IMR-90 (cell line): ENCODE measurements at regions not wholly inside any gene's neighbourhood (a gene's known extent, or its start where the extent isn't known, plus 50 kb on each side); places are given as distances from the start of the nearest gene placed in this dataset.
A peak's percentile ranks its signal among the peaks of the same experiment; 100 is the strongest.
"Not testable (repeated sequence)": the region's sequence is repeated elsewhere in the genome, so short reads cannot be mapped to it uniquely, and the experiment has no call there.

Experiments used
- ATAC-seq: fragments of 200-7000 bp; cut with Tn5 transposase; 2 replicates; pipeline ENCODE4 v1.9.1; 2020; ENCODE audit warnings: low read depth, mild to moderate bottlenecking, moderate library complexity
- BruUV-seq: library from RNA; stranded (reverse); fragments of 400-500 nt; replicated peaks from 2 replicates; lab custom pipeline; 2021; lab: Mats Ljungman, UMichigan
- CTCF ChIA-PET: fragments of 300-600 bp; formaldehyde crosslinking; extraction: SDS; loops from one replicate; lab custom pipeline; 2021; ENCODE audit warnings: antibody characterized with exemption; lab: Yijun Ruan, JAX
- POLR2A ChIA-PET: fragments of 300-600 bp; sonication (Branson Sonifier 250); formaldehyde crosslinking; loops from one replicate; lab custom pipeline; 2022; ENCODE audit warnings: antibody characterized with exemption; ENCODE audit not compliant: unreplicated experiment; lab: Charles Lee
- DNase-seq: peaks from one replicate; pipeline ENCODE4 v3.0.0; 2013
- H2AFZ ChIP-seq: replicated peaks from 2 replicates; pipeline ENCODE3; 2013; ENCODE audit warnings: low read length, mild to moderate bottlenecking; ENCODE audit not compliant: poor library complexity
- H2AK5ac ChIP-seq: 2 replicates; pipeline ENCODE4 v1.6.1; 2013; ENCODE audit warnings: low read depth, low read length, inconsistent platforms
- H2AK9ac ChIP-seq: replicated peaks from 2 replicates; pipeline ENCODE3; 2013; ENCODE audit warnings: mild to moderate bottlenecking, low read depth, low read length, moderate library complexity; ENCODE audit not compliant: poor library complexity
- H2BK120ac ChIP-seq: 2 replicates; pipeline ENCODE4 v1.6.1; 2013; ENCODE audit warnings: low read depth, low read length, inconsistent platforms
- H2BK15ac ChIP-seq: 3 replicates; pipeline ENCODE4 v1.6.1; 2013; ENCODE audit warnings: low read depth, low read length, inconsistent platforms
- H2BK20ac ChIP-seq: 2 replicates; pipeline ENCODE4 v1.6.1; 2013; ENCODE audit warnings: low read depth, mild to moderate bottlenecking, inconsistent platforms, low read length, moderate library complexity
- H2BK5ac ChIP-seq: 2 replicates; pipeline ENCODE4 v1.6.1; 2013; ENCODE audit warnings: mild to moderate bottlenecking, low read depth, low read length, inconsistent platforms; ENCODE audit not compliant: poor library complexity, severe bottlenecking
- H3K14ac ChIP-seq: replicated peaks from 2 replicates; pipeline ENCODE4 v1.6.1; 2013; ENCODE audit warnings: low read depth, low read length, inconsistent platforms
- H3K18ac ChIP-seq: 2 replicates; pipeline ENCODE4 v1.6.1; 2013; ENCODE audit warnings: low read depth, low read length, control low read depth
- H3K23ac ChIP-seq: 2 replicates; pipeline ENCODE4 v1.6.1; 2013; ENCODE audit warnings: low read depth, low read length, inconsistent platforms
- H3K27ac ChIP-seq: 2 replicates; pipeline ENCODE4 v1.5.1; 2013; ENCODE audit warnings: mild to moderate bottlenecking, control low read depth, low read length; ENCODE audit not compliant: insufficient read depth
- H3K27me3 ChIP-seq: 2 replicates; pipeline ENCODE4 v1.6.1; 2013; ENCODE audit warnings: low read length; ENCODE audit not compliant: control insufficient read depth, insufficient read depth
- H3K36me3 ChIP-seq: 2 replicates; pipeline ENCODE4 v1.6.1; 2013; ENCODE audit warnings: low read length, mixed read lengths; ENCODE audit not compliant: control insufficient read depth, insufficient read depth
- H3K4ac ChIP-seq: 2 replicates; pipeline ENCODE4 v1.6.1; 2013; ENCODE audit warnings: low read depth, low read length, inconsistent platforms
- H3K4me1 ChIP-seq: 2 replicates; pipeline ENCODE4 v1.6.1; 2013; ENCODE audit warnings: low read length, mixed read lengths; ENCODE audit not compliant: control insufficient read depth, insufficient read depth
- H3K4me2 ChIP-seq: 2 replicates; pipeline ENCODE4 v1.6.1; 2013; ENCODE audit warnings: low read depth, mild to moderate bottlenecking, control low read depth, low read length, moderate library complexity
- H3K4me3 ChIP-seq: 2 replicates; pipeline ENCODE4 v1.5.1; 2013; ENCODE audit warnings: low read depth, mild to moderate bottlenecking, control low read depth, low read length, moderate library complexity; ENCODE audit not compliant: insufficient read depth
- H3K56ac ChIP-seq: 2 replicates; pipeline ENCODE4 v1.6.1; 2013; ENCODE audit warnings: low read length, inconsistent platforms; ENCODE audit not compliant: insufficient read depth; ENCODE audit errors: extremely low read depth
- H3K79me1 ChIP-seq, 2 experiments: 2 replicates each; pipeline ENCODE4 v1.6.1; 2013; ENCODE audit warnings: low read length in 2 of 2, inconsistent platforms in 1 of 2, low read depth in 1 of 2
- H3K9ac ChIP-seq: 2 replicates; pipeline ENCODE4 v1.6.1; 2013; ENCODE audit warnings: low read depth, low read length, control low read depth
- H3K9me1 ChIP-seq: 2 replicates; pipeline ENCODE4 v1.6.1; 2013; ENCODE audit warnings: low read length, inconsistent platforms; ENCODE audit not compliant: insufficient read depth
- H3K9me3 ChIP-seq: 2 replicates; pipeline ENCODE4 v1.6.1; 2013; ENCODE audit warnings: low read length; ENCODE audit not compliant: control insufficient read depth, insufficient read depth
- H4K20me1 ChIP-seq: 2 replicates; pipeline ENCODE4 v1.6.1; 2013; ENCODE audit warnings: low read length, inconsistent platforms; ENCODE audit not compliant: insufficient read depth
- H4K5ac ChIP-seq: 2 replicates; pipeline ENCODE4 v1.6.1; 2013; ENCODE audit warnings: mild to moderate bottlenecking, low read depth, low read length, control low read depth
- H4K8ac ChIP-seq, 2 experiments: 2 replicates each; pipeline ENCODE4 v1.6.1; 2013; ENCODE audit warnings: low read depth in 2 of 2, low read length in 2 of 2, control low read depth in 1 of 2, inconsistent platforms in 1 of 2
- H4K91ac ChIP-seq: 2 replicates; pipeline ENCODE4 v1.6.1; 2013; ENCODE audit warnings: low read depth, low read length, inconsistent platforms; ENCODE audit not compliant: insufficient read depth
- CEBPB ChIP-seq: IDR thresholded peaks from 2 replicates; pipeline ENCODE4 v1.6.1; 2012; ENCODE audit warnings: low read depth, low read length, improper control_type of control experiment
- ELK1 ChIP-seq: fragments of 150-350 bp; IDR thresholded peaks from 2 replicates; pipeline ENCODE4 v1.6.1; 2016; ENCODE audit warnings: low read depth, mild to moderate bottlenecking, low read length, moderate library complexity, borderline replicate concordance
- FOS ChIP-seq: fragments of 150-350 bp; IDR thresholded peaks from 2 replicates; pipeline ENCODE4 v1.6.1; 2016; ENCODE audit warnings: low read depth, low read length
- MXI1 ChIP-seq: IDR thresholded peaks from 2 replicates; pipeline ENCODE4 v1.6.1; 2012; ENCODE audit warnings: low read depth, mild to moderate bottlenecking, low read length, moderate library complexity, borderline replicate concordance
- SMC3 ChIP-seq: fragments of 150-350 bp; IDR thresholded peaks from 2 replicates; pipeline ENCODE4 v1.6.1; 2016; ENCODE audit warnings: low read depth, mild to moderate bottlenecking, antibody characterized with exemption, low read length, moderate library complexity
- WGBS, 2 experiments: methylation state at CpG; one replicate each; pipeline versions ENCODE4 v1.1.5 to v1.1.7; 2013; ENCODE audit warnings: missing lambda C conversion rate in 2 of 2; ENCODE audit not compliant: insufficient read length in 1 of 2; ENCODE audit errors: extremely low coverage in 2 of 2; 5-methylcytosine and 5-hydroxymethylcytosine counted together
- dilution Hi-C: fragments of 300-500 bp; cut with HindIII; formaldehyde crosslinking; loops from one replicate; pipeline ENCODE4 v1.14.3; 2018; ENCODE audit warnings: low sequenced_read_pairs; ENCODE audit not compliant: unreplicated experiment
- in situ Hi-C: fragments of 300-500 bp; cut with MboI; formaldehyde crosslinking; loops from 3 replicates; pipeline ENCODE4 v1.14.3; 2019; ENCODE audit warnings: low sequenced_read_pairs, inconsistent platforms, mixed read lengths
- intact Hi-C: fragments of 100-400 bp; cut with micrococcal nuclease; formaldehyde crosslinking; loops from 2 replicates; pipeline ENCODE4 v1.10.0; 2022

GRCh38 chr2:40668425-40668824, 216.5 kb upstream of the SLC8A1 start:
- no peak overlapping the region for H4K5ac ChIP-seq
- no peak overlapping the region for H2BK5ac ChIP-seq
- H3K4ac ChIP-seq: no peak overlapping the region
- no peak overlapping the region for H3K4me2 ChIP-seq
- no TSS peak for BruUV-seq
- H2AK5ac ChIP-seq: no peak overlapping the region
- H3K18ac ChIP-seq: no peak overlapping the region
- no peak overlapping the region for H3K14ac ChIP-seq
- no peak overlapping the region for H4K91ac ChIP-seq
- H2BK120ac ChIP-seq: no peak overlapping the region
- no peak overlapping the region for H2BK15ac ChIP-seq
- H3K36me3 ChIP-seq: no peaks in the 10 kb centered on the region
- DNase-seq: peak; percentile 4
- no peaks in the 10 kb centered on the region for H3K9me1 ChIP-seq
- no peaks in the 10 kb centered on the region for H4K20me1 ChIP-seq
- H2BK20ac ChIP-seq: no peak overlapping the region
- H3K27me3 ChIP-seq: no peaks in the 10 kb centered on the region
- no peak overlapping the region for H3K56ac ChIP-seq
- POLR2A ChIA-PET: no interaction called here
- H3K9me3 ChIP-seq: no peaks in the 10 kb centered on the region
- no peak overlapping the region for H3K27ac ChIP-seq
- in situ Hi-C loops: no loop called here
- CTCF ChIA-PET: interaction anchor here (0.6 kb wide), 1 partner anchor 550 kb away, joined by 3 read pairs; no protein-coding TSS in a partner anchor
- intact Hi-C loops: no loop called here
- no CpG with 5 or more reads among the region's 3 CpGs for WGBS, 2 experiments
- no peak overlapping the region for H4K8ac ChIP-seq
- no peak overlapping the region for H3K9ac ChIP-seq
- TF ChIP-seq SMC3 (no peak), FOS (no peak), MXI1 (no peak), ELK1 (no peak), CEBPB (peak; percentile 87)
- H3K4me1 ChIP-seq: no peaks in the 10 kb centered on the region
- dilution Hi-C loops: no loop called here
- no peak overlapping the region for H3K4me3 ChIP-seq
- ATAC-seq: no peak
- H3K23ac ChIP-seq: no peak overlapping the region
- no peaks in the 10 kb centered on the region for H3K79me1 ChIP-seq
- no peak overlapping the region for H2AFZ ChIP-seq
- H2AK9ac ChIP-seq: no peak overlapping the region

DNA sequence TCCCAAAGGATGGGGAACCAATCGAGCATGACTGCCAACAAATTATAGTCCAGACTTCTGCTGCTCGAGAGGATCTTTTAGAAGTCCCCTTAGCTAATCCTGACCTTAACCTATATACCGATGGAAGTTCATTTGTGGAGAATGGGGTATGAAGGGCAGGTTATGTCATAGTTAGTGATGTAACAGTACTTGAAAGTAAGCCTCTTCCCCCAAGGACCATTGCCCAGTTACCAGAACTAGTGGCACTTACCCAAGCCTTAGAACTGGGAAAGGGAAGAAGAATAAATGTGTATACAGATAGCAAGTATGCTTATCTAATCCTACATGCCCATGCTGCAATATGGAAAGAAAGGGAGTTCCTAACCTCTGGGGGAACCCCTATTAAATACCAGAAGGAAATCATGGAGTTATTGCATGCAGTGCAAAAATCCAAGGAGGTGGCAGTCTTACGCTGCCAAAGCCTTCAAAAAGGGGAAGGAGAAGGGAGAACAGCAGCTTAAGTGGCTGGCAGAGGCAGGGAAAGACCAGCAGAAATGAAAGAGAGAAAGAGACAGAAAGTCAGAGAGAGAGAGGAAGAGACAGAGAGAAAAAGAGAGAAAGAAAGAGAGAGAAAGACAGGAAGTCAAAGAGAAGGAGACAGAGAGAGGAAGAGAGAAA, 224.4 kb upstream of the SLC8A1 start:
- WGBS, 2 experiments: 60% methylated on average over 1 of the region's 4 CpGs; no CpG with 5 or more reads in 1 of the 2 experiments
- H2BK15ac ChIP-seq, H3K9ac ChIP-seq, H3K56ac ChIP-seq, BruUV-seq, H3K14ac ChIP-seq, H4K20me1 ChIP-seq, CTCF ChIA-PET, H2BK5ac ChIP-seq, H3K4ac ChIP-seq, intact Hi-C loops, H4K91ac ChIP-seq, H2AK9ac ChIP-seq, H4K8ac ChIP-seq, H2AK5ac ChIP-seq, POLR2A ChIA-PET, H3K27ac ChIP-seq, H3K18ac ChIP-seq, H3K27me3 ChIP-seq, H3K4me2 ChIP-seq, H3K4me1 ChIP-seq, H3K4me3 ChIP-seq, ATAC-seq, H3K23ac ChIP-seq, H2BK120ac ChIP-seq, in situ Hi-C loops, H3K79me1 ChIP-seq, DNase-seq, dilution Hi-C loops, H3K9me1 ChIP-seq, H2AFZ ChIP-seq, H3K36me3 ChIP-seq, H3K9me3 ChIP-seq, H2BK20ac ChIP-seq, H4K5ac ChIP-seq: not testable (repeated sequence)
